Common myeloid progenitor, CD34-positive (primary cell): ENCODE measurements at regions not wholly inside any gene's neighbourhood (a gene's known extent, or its start where the extent isn't known, plus 50 kb on each side); places are given as distances from the start of the nearest gene placed in this dataset.

Experiments
- CTCF ChIA-PET: fragments of 350-600 bp; sonication (Branson Sonifier 250); formaldehyde crosslinking; loops from one replicate; lab custom pipeline; 2021; ENCODE audit warnings: antibody characterized with exemption; lab: Charles Lee
- POLR2A ChIA-PET: fragments of 350-600 bp; sonication (Branson Sonifier 250); formaldehyde crosslinking; loops from one replicate; lab custom pipeline; 2021; ENCODE audit warnings: antibody characterized with exemption; lab: Charles Lee
- DNase-seq, 3 donors: peaks; one replicate each; pipeline versions ENCODE4 v3.0.0 to v3.0.0-alpha.2; 2013
- H3K27ac ChIP-seq, 2 experiments: 1 replicate in 1 of 2; 2 replicates in 1 of 2; pipeline ENCODE4 v1.7.0; 2013; ENCODE audit warnings: inconsistent platforms in 2 of 2, low read length in 2 of 2, mild to moderate bottlenecking in 2 of 2, low read depth in 1 of 2, moderate library complexity in 1 of 2; ENCODE audit not compliant: severe bottlenecking in 2 of 2, insufficient read depth in 1 of 2, poor library complexity in 1 of 2
- H3K27me3 ChIP-seq, 5 experiments: replicated peaks in 2 of 5; 1 replicate in 3 of 5; 2 replicates in 2 of 5; pipeline versions ENCODE4 v1.6.1 to v1.7.0; 2013; ENCODE audit warnings: low read length in 4 of 5, mild to moderate bottlenecking in 2 of 5, moderate library complexity in 2 of 5, inconsistent platforms in 1 of 5; ENCODE audit not compliant: insufficient read depth in 5 of 5, control insufficient read depth in 4 of 5
- H3K36me3 ChIP-seq, 4 experiments: 1 replicate in 2 of 4; 2 replicates in 2 of 4; pipeline versions ENCODE4 v1.6.1 to v1.7.0; 2013; ENCODE audit warnings: low read length in 3 of 4, control low read depth in 1 of 4, mild to moderate bottlenecking in 1 of 4; ENCODE audit not compliant: control insufficient read depth in 4 of 4, insufficient read depth in 4 of 4
- H3K4me1 ChIP-seq, 4 experiments: 1 replicate in 3 of 4; 2 replicates in 1 of 4; pipeline versions ENCODE4 v1.6.1 to v1.7.1; 2013; ENCODE audit warnings: low read length in 3 of 4, mild to moderate bottlenecking in 3 of 4, control low read depth in 1 of 4, inconsistent platforms in 1 of 4, moderate library complexity in 1 of 4; ENCODE audit not compliant: control insufficient read depth in 4 of 4, insufficient read depth in 4 of 4; ENCODE audit errors: control extremely low read depth in 1 of 4
- H3K4me3 ChIP-seq, 7 experiments: 1 replicate in 4 of 7; 2 replicates in 3 of 7; pipeline versions ENCODE4 v1.5.1 to v1.7.0; 2013; ENCODE audit warnings: mild to moderate bottlenecking in 7 of 7, low read length in 6 of 7, moderate library complexity in 6 of 7, inconsistent platforms in 2 of 7, low read depth in 2 of 7, control low read depth in 1 of 7; ENCODE audit not compliant: insufficient read depth in 4 of 7, control insufficient read depth in 1 of 7; ENCODE audit errors: extremely low read depth in 1 of 7
- H3K9me3 ChIP-seq, 5 experiments: 1 replicate in 4 of 5; 2 replicates in 1 of 5; pipeline versions ENCODE4 v1.6.1 to v1.7.1; 2013; ENCODE audit warnings: low read length in 4 of 5, mild to moderate bottlenecking in 2 of 5, inconsistent platforms in 1 of 5, low read depth in 1 of 5, moderate library complexity in 1 of 5; ENCODE audit not compliant: control insufficient read depth in 4 of 5, insufficient read depth in 2 of 5; ENCODE audit errors: control extremely low read depth in 1 of 5
- WGBS: methylation state at CpG from one replicate; pipeline ENCODE4 v1.1.5; 2013; ENCODE audit not compliant: insufficient coverage; 5-methylcytosine and 5-hydroxymethylcytosine counted together

DNA sequence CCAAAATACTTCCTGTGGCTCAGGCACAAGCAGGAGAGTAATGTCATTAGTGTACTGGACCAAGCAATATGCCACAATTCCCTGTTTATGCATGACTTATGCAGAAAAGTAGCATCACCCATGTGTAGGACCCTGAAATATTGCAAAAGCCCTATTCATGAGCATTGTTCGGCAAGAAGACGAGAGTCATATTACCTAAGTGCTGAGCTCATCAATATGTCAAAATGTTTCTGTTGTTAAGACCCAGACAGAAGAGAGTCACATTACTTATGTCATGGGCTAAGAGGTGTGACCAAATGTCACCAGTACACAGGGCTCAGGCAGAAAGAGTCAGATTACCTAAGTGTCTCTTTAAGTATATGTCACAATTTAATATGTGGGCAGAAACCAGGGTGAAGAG lies 1172.6 kb upstream of the AMELY start:
- Histone ChIP-seq H3K36me3 (no peaks in the 10 kb centered on the region), H3K9me3 (no peaks in the 10 kb centered on the region), H3K4me1 (no peaks in the 10 kb centered on the region), H3K27ac (no peak overlapping the region), H3K4me3 (no peak overlapping the region), H3K27me3 (no peaks in the 10 kb centered on the region)
- ChIA-PET POLR2A (no interaction called here), CTCF (no interaction called here)
- no peak for DNase-seq
- WGBS: no CpG with 5 or more reads among the region's 2 CpGs

DNA sequence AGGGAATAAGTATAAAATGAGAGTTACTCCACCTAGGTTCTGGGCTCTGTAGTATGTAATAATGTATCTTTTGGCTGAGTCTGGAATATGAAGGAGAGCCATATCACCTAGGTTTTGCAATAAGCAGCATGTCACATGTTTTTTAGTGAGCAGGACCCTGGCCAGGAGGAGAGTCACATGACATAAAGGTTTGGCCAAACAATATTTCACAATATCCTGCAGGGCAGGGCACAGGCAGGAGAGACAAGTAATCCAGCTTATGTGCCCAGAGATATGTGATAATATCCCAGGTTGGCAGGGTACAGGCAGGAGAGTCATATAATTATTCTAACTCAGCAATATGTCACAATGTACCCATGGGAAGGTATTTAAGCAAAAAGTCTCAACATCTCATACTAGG lies 1169.6 kb upstream of the AMELY start:
- Histone ChIP-seq H3K4me3 (no peak overlapping the region), H3K27me3 (no peaks in the 10 kb centered on the region), H3K36me3 (no peaks in the 10 kb centered on the region), H3K27ac (no peak overlapping the region), H3K4me1 (no peaks in the 10 kb centered on the region), H3K9me3 (no peaks in the 10 kb centered on the region)
- POLR2A ChIA-PET: no interaction called here
- CTCF ChIA-PET: no interaction called here
- DNase-seq: no peak

DNA sequence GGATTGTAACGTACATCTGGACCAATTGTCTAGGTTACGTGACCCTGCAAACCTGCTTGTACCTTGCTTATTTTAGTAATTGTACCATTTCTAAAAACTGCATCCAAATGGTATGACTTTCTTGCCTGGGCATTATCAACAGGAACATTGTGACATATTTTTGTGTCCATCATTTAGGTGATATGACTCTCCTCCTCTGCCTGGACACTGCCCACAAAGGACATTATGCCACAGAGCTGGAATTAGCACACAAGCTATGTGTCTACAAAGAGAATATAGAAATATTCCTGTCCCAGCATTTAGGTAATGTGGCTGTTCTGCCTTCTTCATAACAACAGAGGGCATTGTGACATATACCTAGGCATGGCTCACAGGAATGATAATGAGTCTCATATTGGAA lies 1153.7 kb upstream of the AMELY start:
- POLR2A ChIA-PET: no interaction called here
- Histone ChIP-seq H3K9me3 (no peaks in the 10 kb centered on the region), H3K27me3 (no peaks in the 10 kb centered on the region), H3K4me3 (no peak overlapping the region), H3K27ac (no peak overlapping the region), H3K4me1 (no peaks in the 10 kb centered on the region), H3K36me3 (no peaks in the 10 kb centered on the region)
- no peak for DNase-seq
- no CpG with 5 or more reads among the region's 2 CpGs for WGBS
- CTCF ChIA-PET: no interaction called here

DNA sequence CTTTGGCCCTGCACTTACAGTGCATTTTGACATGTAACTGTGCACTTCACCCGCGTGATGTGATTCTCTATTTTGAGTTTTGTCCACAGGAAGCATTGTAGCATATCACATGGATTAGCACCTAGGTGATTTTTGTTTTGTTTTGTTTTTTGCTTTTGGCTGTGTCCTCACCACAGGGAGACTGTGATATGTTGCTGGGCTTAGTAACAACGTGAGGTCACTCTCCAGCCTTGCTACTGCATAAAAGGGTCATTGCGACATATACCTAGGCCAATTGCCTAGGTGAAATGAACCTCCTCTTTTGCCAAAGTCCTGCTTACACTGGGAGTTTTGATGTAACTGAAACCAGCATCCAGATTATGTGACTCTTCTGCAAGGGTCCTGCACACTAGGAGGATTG lies 1152.9 kb upstream of the AMELY start:
- H3K4me1 ChIP-seq: no peaks in the 10 kb centered on the region
- WGBS: no CpG with 5 or more reads among the region's 4 CpGs
- ChIA-PET CTCF (no interaction called here), POLR2A (no interaction called here)
- no peaks in the 10 kb centered on the region for H3K9me3 ChIP-seq
- H3K27ac ChIP-seq: no peak overlapping the region
- H3K36me3 ChIP-seq: no peaks in the 10 kb centered on the region
- no peak for DNase-seq
- H3K4me3 ChIP-seq: no peak overlapping the region
- no peaks in the 10 kb centered on the region for H3K27me3 ChIP-seq

DNA sequence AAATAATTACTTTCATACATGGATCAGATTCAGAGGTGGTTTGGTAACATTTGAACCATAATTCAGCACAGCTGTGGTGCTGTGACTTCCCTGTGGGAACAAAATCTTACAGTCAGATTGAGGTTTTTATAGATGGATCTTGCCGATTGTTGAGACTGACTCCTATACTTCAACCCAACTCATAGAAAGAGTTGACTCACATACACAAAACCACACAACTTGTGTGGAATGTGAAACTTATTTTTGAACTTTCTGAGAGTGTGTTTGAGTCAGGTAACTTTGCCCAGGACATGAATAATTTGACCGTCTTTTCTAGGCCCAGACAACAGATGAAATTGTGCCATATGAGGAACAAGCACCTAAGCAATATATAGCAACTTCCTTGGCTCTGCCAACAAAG lies 1152.4 kb upstream of the AMELY start:
- POLR2A ChIA-PET: no interaction called here
- no peaks in the 10 kb centered on the region for H3K4me1 ChIP-seq
- no peaks in the 10 kb centered on the region for H3K27me3 ChIP-seq
- H3K4me3 ChIP-seq: no peak overlapping the region
- H3K9me3 ChIP-seq: no peaks in the 10 kb centered on the region
- no CpG with 5 or more reads among the region's 2 CpGs for WGBS
- no peaks in the 10 kb centered on the region for H3K36me3 ChIP-seq
- no peak for DNase-seq
- no peak overlapping the region for H3K27ac ChIP-seq
- CTCF ChIA-PET: no interaction called here

DNA sequence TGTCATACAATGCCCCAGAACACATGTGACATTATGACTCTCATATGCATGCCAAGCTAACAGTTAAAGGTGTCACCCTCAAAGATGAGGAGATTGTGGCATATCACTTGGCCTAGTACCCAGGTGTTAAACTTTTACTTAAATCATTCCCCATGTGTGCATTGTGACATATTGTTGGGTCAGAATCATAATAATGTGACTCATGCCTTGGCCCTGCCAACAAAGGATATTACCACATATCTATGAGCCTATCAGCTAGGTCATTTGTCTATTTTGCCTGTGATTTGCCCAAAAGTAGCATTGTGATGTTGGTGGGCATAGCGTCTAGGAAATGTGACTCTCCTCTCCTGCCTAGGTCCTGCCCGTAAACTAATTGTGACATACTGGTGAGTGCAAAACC lies 1147.1 kb upstream of the AMELY start:
- H3K27me3 ChIP-seq: no peaks in the 10 kb centered on the region
- H3K36me3 ChIP-seq: no peaks in the 10 kb centered on the region
- no peak overlapping the region for H3K4me3 ChIP-seq
- CTCF ChIA-PET: no interaction called here
- no peaks in the 10 kb centered on the region for H3K4me1 ChIP-seq
- POLR2A ChIA-PET: no interaction called here
- no peaks in the 10 kb centered on the region for H3K9me3 ChIP-seq
- no peak for DNase-seq
- no CpG with 5 or more reads among the region's 2 CpGs for WGBS
- H3K27ac ChIP-seq: no peak overlapping the region

DNA sequence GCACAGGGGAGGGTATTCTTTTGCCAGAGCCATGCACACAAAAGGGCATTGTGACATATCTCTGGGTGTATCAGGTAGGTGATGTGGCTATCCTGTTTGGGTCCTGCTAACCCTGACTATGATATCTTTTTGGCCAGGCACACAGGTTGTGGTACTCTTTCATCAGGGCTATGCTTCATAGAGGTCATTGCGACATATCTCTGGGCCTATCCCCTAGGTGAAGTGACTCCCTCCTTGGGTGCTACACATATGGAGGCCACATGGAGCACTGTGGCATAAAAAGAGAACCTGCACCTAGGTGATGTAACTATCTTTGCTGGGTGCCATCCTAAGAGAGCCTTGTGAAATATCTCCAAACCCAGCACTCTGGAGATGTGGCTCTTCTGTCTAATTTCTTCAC lies 1139.8 kb upstream of the AMELY start:
- no CpG with 5 or more reads among the region's 1 CpG for WGBS
- DNase-seq: no peak
- Histone ChIP-seq H3K9me3 (no peaks in the 10 kb centered on the region), H3K4me1 (no peaks in the 10 kb centered on the region), H3K36me3 (no peaks in the 10 kb centered on the region), H3K27ac (no peak overlapping the region), H3K4me3 (no peak overlapping the region), H3K27me3 (no peaks in the 10 kb centered on the region)
- POLR2A ChIA-PET: no interaction called here
- CTCF ChIA-PET: no interaction called here

DNA sequence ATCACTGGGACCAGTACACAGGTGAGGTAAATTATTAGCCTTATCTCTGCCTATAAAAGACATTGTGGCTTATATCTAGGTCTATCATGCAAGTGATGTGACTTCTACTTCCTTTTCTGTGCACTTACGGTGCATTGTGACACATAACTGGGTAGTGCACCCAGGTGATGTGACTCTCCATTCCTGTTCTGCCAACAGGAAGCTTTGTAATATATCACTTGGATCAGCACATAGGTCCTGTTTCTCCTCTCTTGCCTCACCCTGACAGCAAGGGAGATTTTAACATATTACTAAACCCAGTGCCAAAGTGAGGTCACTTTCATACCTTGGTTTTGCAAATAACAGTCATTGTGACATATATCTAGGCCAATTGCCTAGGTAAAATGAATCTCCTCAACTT lies 1129.7 kb upstream of the AMELY start:
- WGBS: no CpG with 5 or more reads among the region's 1 CpG
- Histone ChIP-seq H3K9me3 (no peaks in the 10 kb centered on the region), H3K27me3 (no peaks in the 10 kb centered on the region), H3K27ac (no peak overlapping the region), H3K4me1 (no peaks in the 10 kb centered on the region), H3K4me3 (no peak overlapping the region), H3K36me3 (no peaks in the 10 kb centered on the region)
- DNase-seq: no peak
- POLR2A ChIA-PET: no interaction called here
- CTCF ChIA-PET: no interaction called here
